ENCODE measurements at regions not wholly inside any gene's neighbourhood (a gene's known extent, or its start where the extent isn't known, plus 50 kb on each side); places are given as distances from the start of the nearest gene placed in this dataset.
A peak's percentile ranks its signal among the peaks of the same experiment; 100 is the strongest.

GRCh38 chr9:14530841-14531240 is 162.4 kb downstream of the ZDHHC21 start:
- no peak overlapping the region for H3K4me3 ChIP-seq (ENCODE audit: extremely low read depth in 1 of 4, insufficient read depth in 2 of 4, low read depth in 3 of 4, low read length in 4 of 4)
- H2BK15ac ChIP-seq (ENCODE audit: low read length), result no peak overlapping the region
- WGBS, 2 experiments (ENCODE audit: extremely low coverage in 1 of 2, insufficient coverage in 1 of 2, insufficient read length in 1 of 2, insufficient replicate concordance in 2 of 2, low coverage in 1 of 2, low lambda C conversion rate in 2 of 2, missing lambda C conversion rate in 1 of 2), result 80% methylated on average over 4 of the region's 4 CpGs; no CpG with 5 or more reads in 1 of the 2 experiments
- H2AK5ac ChIP-seq (ENCODE audit: low read depth, low read length), result no peak overlapping the region
- peak overlapping the region; percentile 82; the same call in 1 of the 2 replicates for H2AFZ ChIP-seq (ENCODE audit: low read length)
- H2BK5ac ChIP-seq (ENCODE audit: low read depth, low read length), result no peak overlapping the region
- no peaks in the 10 kb centered on the region for H4K20me1 ChIP-seq (replicated peaks in 1 of 2; ENCODE audit: control insufficient read depth in 1 of 2, insufficient read depth in 2 of 2, low read length in 2 of 2)
- ChIA-PET POLR2A (ENCODE audit: partially characterized antibody) (no interaction called here), CTCF (ENCODE audit: partially characterized antibody) (interaction anchor here (2.2 kb wide), 1 partner anchor 16 kb away, joined by 8 read pairs; no protein-coding TSS in a partner anchor)
- no peaks in the 10 kb centered on the region for H3K79me2 ChIP-seq (ENCODE audit: control insufficient read depth in 1 of 2, insufficient read depth in 2 of 2, low read length in 2 of 2)
- H4K5ac ChIP-seq (ENCODE audit: insufficient read length, low read depth, low read length), result no peak overlapping the region
- H4K91ac ChIP-seq (replicated peaks; ENCODE audit: insufficient read length, low read length), result no peak overlapping the region
- no peak overlapping the region for H3K14ac ChIP-seq (ENCODE audit: insufficient read length)
- no peaks in the 10 kb centered on the region for H3K23me2 ChIP-seq (ENCODE audit: low read depth, low read length)
- FAIRE-seq (no peak), DNase-seq (ENCODE audit: low read depth in 1 of 2, low spot score in 2 of 2) (no peak)
- H3K27ac ChIP-seq (ENCODE audit: low read depth, low read length), result no peak overlapping the region
- no peak overlapping the region for H3K4ac ChIP-seq (replicated peaks; ENCODE audit: insufficient read length, low read depth, low read length)
- H3K4me1 ChIP-seq (replicated peaks in 1 of 4; ENCODE audit: control insufficient read depth in 3 of 4, insufficient read depth in 4 of 4, low read length in 3 of 4), result peaks cover 2 to 23% (median 10%) of the 10 kb centered on the region in 4 experiments
- H3K9me3 ChIP-seq (ENCODE audit: insufficient read depth in 2 of 2, low read depth in 1 of 2, low read length in 1 of 2), result no peaks in the 10 kb centered on the region
- no peak overlapping the region for H3K56ac ChIP-seq (replicated peaks; ENCODE audit: insufficient read length, low read depth, low read length)
- H3K27me3 ChIP-seq (replicated peaks in 1 of 4; ENCODE audit: control insufficient read depth in 3 of 4, extremely low read depth in 1 of 4, insufficient read depth in 3 of 4, low read length in 3 of 4), result no peaks in the 10 kb centered on the region; a peak in 1 of 7 replicates
- H4K8ac ChIP-seq (ENCODE audit: extremely low read depth, insufficient read depth, low read length), result no peak overlapping the region
- H3K4me2 ChIP-seq (ENCODE audit: insufficient read depth in 1 of 2, low read depth in 2 of 2, low read length in 2 of 2), result 0 out of 4 replicates have a peak overlapping the region, but pooled peaks of 1 of the 2 experiments have one; percentile 17
- H3K36me3 ChIP-seq (ENCODE audit: control insufficient read depth in 2 of 4, insufficient read depth in 4 of 4, low read length in 3 of 4), result no peaks in the 10 kb centered on the region
- H3K23ac ChIP-seq (ENCODE audit: insufficient read length), result no peak overlapping the region
- H3K9ac ChIP-seq (replicated peaks in 1 of 4; ENCODE audit: extremely low read depth in 1 of 4, low read depth in 3 of 4, low read length in 3 of 4), result no peak overlapping the region
- H2BK12ac ChIP-seq (ENCODE audit: low read depth, low read length), result no peak overlapping the region
- no peak overlapping the region for H2BK120ac ChIP-seq (replicated peaks; ENCODE audit: low read depth, low read length)
- H2BK20ac ChIP-seq (ENCODE audit: low read length), result no peak overlapping the region
- H3K79me1 ChIP-seq (ENCODE audit: low read depth, low read length), result no peaks in the 10 kb centered on the region
- no peak overlapping the region for H3K18ac ChIP-seq (ENCODE audit: extremely low read depth, low read length)
- TF ChIP-seq MAX (IDR thresholded peaks at IDR 0.05), result no peak
- TF ChIP-seq RXRA (IDR thresholded peaks at IDR 0.05; ENCODE audit: insufficient read depth, low read depth, low read length), result no peak
- no peak for TF ChIP-seq PHF8 (conservative IDR thresholded peaks at IDR 0.05; ENCODE audit: low read depth, low read length)
- TF ChIP-seq CTBP2 (IDR thresholded peaks at IDR 0.05; ENCODE audit: borderline replicate concordance, insufficient read depth, insufficient read length, low read length), result no peak
- TF ChIP-seq ATF3 (IDR thresholded peaks at IDR 0.05; ENCODE audit: insufficient read depth, low read depth, low read length), result no peak
- TF ChIP-seq CBX5 (IDR thresholded peaks at IDR 0.05; ENCODE audit: low read depth, low read length), result no peak
- TF ChIP-seq CTCF (IDR thresholded peaks at IDR 0.05; ENCODE audit: control extremely low read depth in 1 of 3, insufficient read depth in 1 of 3, low read depth in 1 of 3, low read length in 3 of 3), result no peak
- TF ChIP-seq EZH2 (IDR thresholded peaks at IDR 0.05; ENCODE audit: low read depth, low read length, severe bottlenecking), result no peak
- TF ChIP-seq EP300 (IDR thresholded peaks at IDR 0.05; ENCODE audit: borderline replicate concordance in 1 of 2, low read depth in 2 of 2, low read length in 2 of 2), result no peak
- TF ChIP-seq SRF (IDR thresholded peaks at IDR 0.05; ENCODE audit: low read depth, low read length), result no peak
